ENCODE measurements at regions not wholly inside any gene's neighbourhood (a gene's known extent, or its start where the extent isn't known, plus 50 kb on each side); places are given as distances from the start of the nearest gene placed in this dataset.
"Not testable (repeated sequence)": the region's sequence is repeated elsewhere in the genome, so short reads cannot be mapped to it uniquely, and the experiment has no call there.

- H3K27ac ChIP-seq; H3K36me3 ChIP-seq; ATAC-seq; H3K4me3 ChIP-seq; H3K27me3 ChIP-seq; H3K4me1 ChIP-seq; intact Hi-C loops (cut with DNase I); DNase-seq: not testable (repeated sequence)
- H3K9me3 ChIP-seq, result peaks cover 0 to 18% (median 0%) of the 10 kb centered on the region in 12 donors
- WGBS, 4 donors, result 75 to 92% (median 88%) methylated on average over 3 of the region's 3 CpGs
Measured at GRCh38 chr7:76839879-76840278, 192.3 kb downstream of the SPDYE17 start.

- H3K4me3 ChIP-seq; H3K27me3 ChIP-seq; DNase-seq; H3K4me1 ChIP-seq; ATAC-seq; intact Hi-C loops (cut with DNase I); H3K36me3 ChIP-seq; H3K27ac ChIP-seq: not testable (repeated sequence)
- peaks cover 0 to 18% (median 0%) of the 10 kb centered on the region in 12 donors for H3K9me3 ChIP-seq
- WGBS, 4 donors, result 79 to 93% (median 92%) methylated on average over 1 of the region's 1 CpG
Measured at GRCh38 chr7:76839214-76839613, 192.9 kb downstream of the SPDYE17 start.

- H3K27me3 ChIP-seq; H3K27ac ChIP-seq; H3K4me1 ChIP-seq; ATAC-seq; H3K36me3 ChIP-seq; H3K4me3 ChIP-seq; intact Hi-C loops (cut with DNase I); DNase-seq: not testable (repeated sequence)
- peaks cover 0 to 18% (median 0%) of the 10 kb centered on the region in 12 donors for H3K9me3 ChIP-seq
- 69 to 81% (median 74%) methylated on average over 1 of the region's 1 CpG for WGBS, 4 donors
Measured at GRCh38 chr7:76838357-76838756, 193.8 kb downstream of the SPDYE17 start.

GRCh38 chr7:76829233-76829632, 202.2 kb upstream of the POMZP3 start:
- H3K36me3 ChIP-seq; H3K4me1 ChIP-seq; H3K4me3 ChIP-seq; H3K27ac ChIP-seq; H3K9me3 ChIP-seq; H3K27me3 ChIP-seq; DNase-seq; intact Hi-C loops (cut with DNase I): not testable (repeated sequence)
- WGBS, 4 donors, result 88 to 96% (median 94%) methylated on average over 3 of the region's 3 CpGs
- ATAC-seq, result peak in 1 of 4 donors; percentile 34

GRCh38 chr7:76826181-76826580, 199.1 kb upstream of the POMZP3 start:
- ATAC-seq; H3K27me3 ChIP-seq; H3K9me3 ChIP-seq; H3K27ac ChIP-seq; H3K4me3 ChIP-seq; H3K4me1 ChIP-seq; intact Hi-C loops (cut with DNase I); DNase-seq; H3K36me3 ChIP-seq: not testable (repeated sequence)
- whole genome bisulfite sequencing, 4 donors, result 93 to 98% (median 96%) methylated on average over 4 of the region's 4 CpGs

- intact Hi-C loops (cut with DNase I); H3K27me3 ChIP-seq; ATAC-seq; H3K36me3 ChIP-seq; DNase-seq; H3K27ac ChIP-seq; H3K9me3 ChIP-seq; H3K4me3 ChIP-seq: not testable (repeated sequence)
- WGBS, 4 donors, result 84 to 95% (median 93%) methylated on average over 3 to 4 of the region's 4 CpGs
- peaks cover 0 to 15% (median 0%) of the 10 kb centered on the region in 12 donors for H3K4me1 ChIP-seq
Measured at GRCh38 chr7:76809856-76810255, 182.8 kb upstream of the POMZP3 start.

GRCh38 chr7:76807588-76808100, 180.6 kb upstream of the POMZP3 start:
- H3K4me3 ChIP-seq; ATAC-seq; H3K27me3 ChIP-seq; H3K9me3 ChIP-seq; H3K36me3 ChIP-seq; H3K27ac ChIP-seq; DNase-seq; intact Hi-C loops (cut with DNase I): not testable (repeated sequence)
- H3K4me1 ChIP-seq, result peaks cover 0 to 16% (median 0%) of the 10 kb centered on the region in 12 donors
- 83 to 91% (median 88%) methylated on average over 3 of the region's 3 CpGs for WGBS, 4 donors

GRCh38 chr7:76806460-76806859, 179.4 kb upstream of the POMZP3 start:
- DNase-seq; ATAC-seq; H3K9me3 ChIP-seq; H3K27me3 ChIP-seq; H3K36me3 ChIP-seq; intact Hi-C loops (cut with DNase I): not testable (repeated sequence)
- peaks cover 0 to 16% (median 0%) of the 10 kb centered on the region in 12 donors for H3K4me1 ChIP-seq
- H3K4me3 ChIP-seq, result peak overlapping the region in 4 of 12 donors; percentile 9 to 34 (median 18)
- peak overlapping the region in 8 of 12 donors; percentile 22 to 72 (median 36) for H3K27ac ChIP-seq

All from heart left ventricle (tissue), 16 donors.